IPS-NIHi11 (cell line): ENCODE measurements at regions not wholly inside any gene's neighbourhood (a gene's known extent, or its start where the extent isn't known, plus 50 kb on each side); places are given as distances from the start of the nearest gene placed in this dataset.
A peak's percentile ranks its signal among the peaks of the same experiment; 100 is the strongest.

Experiments used
- DNase-seq: peaks from one replicate; pipeline ENCODE4 v3.0.0; 2012; ENCODE audit warnings: mixed read lengths, low spot score

DNA sequence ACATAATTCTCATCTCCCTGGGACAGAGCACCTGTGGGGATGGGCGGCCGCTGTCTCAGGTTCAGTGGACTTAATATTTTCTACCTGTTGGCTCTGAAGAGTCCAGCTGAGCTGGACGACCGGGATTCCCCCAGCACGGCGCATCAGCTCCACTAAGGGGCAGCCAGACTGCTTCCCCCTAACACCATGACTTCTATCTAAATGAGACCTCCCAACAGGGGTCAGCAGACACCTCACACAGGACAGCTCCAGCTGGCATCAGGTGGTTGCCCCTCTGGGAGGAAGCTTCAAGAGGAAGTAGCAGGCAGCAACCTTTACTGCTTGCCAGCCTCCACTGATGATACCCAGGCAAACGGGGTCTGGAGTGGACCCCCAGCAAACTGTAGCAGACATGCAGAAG is 226.0 kb upstream of the DSEL start:
- DNase-seq: no peak

- DNase-seq: no peak
Measured at GRCh38 chr18:67735506-67735905, 219.0 kb upstream of the DSEL start.

GRCh38 chr18:67733088-67733487 is 216.6 kb upstream of the DSEL start:
- DNase-seq: no peak

- DNase-seq: no peak
Measured at GRCh38 chr18:67731851-67732250, 215.3 kb upstream of the DSEL start.

DNA sequence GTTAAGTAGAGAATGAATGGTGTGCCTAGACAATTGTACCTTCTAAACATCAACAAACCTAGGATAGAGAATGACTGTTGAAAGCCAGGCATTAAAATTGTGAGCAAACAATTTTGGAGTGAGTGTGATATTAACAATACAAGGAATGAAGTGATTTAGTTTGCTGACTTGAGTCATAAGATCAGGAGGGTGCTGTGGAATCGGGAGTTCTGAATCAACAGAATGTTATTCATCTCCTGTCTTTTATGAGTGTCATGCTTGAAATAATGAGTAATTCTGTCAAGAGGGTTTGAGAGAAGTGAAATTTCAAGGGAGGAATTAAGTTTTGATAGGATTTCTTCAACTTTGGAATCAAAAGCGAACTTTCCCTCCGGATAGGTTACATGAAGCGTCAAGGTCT is 214.4 kb upstream of the DSEL start:
- no peak for DNase-seq

- DNase-seq: no peak
Measured at GRCh38 chr18:67728364-67728763, 211.8 kb upstream of the DSEL start.

DNA sequence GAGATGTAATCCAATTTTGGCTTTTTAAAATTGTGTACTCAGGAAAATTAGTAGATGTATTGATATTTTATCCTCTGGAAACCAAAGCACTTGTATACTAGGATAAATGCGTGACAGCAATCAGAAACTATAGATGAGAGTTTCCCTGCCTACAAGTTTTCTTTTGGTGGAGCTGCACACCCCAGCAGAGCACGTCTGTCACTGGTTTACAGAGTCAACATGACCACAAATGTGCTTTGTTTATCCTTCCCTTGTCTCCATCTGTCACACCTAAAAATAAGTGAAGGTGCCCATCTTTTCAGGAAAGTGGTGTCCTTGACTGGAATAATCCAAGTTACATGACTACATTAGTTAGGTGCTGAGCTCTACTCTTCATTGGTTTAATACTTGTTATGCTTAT is 210.4 kb upstream of the DSEL start:
- DNase-seq: no peak

GRCh38 chr18:67717800-67718199 is 201.3 kb upstream of the DSEL start:
- no peak for DNase-seq

DNA sequence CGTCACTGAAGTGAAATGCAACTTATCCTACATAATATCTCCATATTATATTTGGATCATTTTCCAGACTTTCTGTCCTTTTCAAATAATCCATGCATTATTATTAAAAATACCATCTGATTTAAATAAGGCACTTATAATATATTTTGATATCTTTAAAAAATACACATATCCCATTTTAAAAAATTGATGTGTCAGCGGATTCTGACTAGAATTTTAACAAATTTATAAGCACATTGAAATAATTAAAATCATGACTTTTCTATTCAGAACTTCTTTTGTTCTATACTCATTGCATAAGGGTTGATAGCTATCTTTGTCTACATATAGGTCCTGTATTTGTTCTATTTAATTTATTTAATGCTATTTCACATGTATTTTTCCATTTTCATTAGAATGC is 199.0 kb upstream of the DSEL start:
- DNase-seq: no peak

GRCh38 chr18:67710639-67711038 is 194.1 kb upstream of the DSEL start:
- peak; percentile 13 for DNase-seq

DNA sequence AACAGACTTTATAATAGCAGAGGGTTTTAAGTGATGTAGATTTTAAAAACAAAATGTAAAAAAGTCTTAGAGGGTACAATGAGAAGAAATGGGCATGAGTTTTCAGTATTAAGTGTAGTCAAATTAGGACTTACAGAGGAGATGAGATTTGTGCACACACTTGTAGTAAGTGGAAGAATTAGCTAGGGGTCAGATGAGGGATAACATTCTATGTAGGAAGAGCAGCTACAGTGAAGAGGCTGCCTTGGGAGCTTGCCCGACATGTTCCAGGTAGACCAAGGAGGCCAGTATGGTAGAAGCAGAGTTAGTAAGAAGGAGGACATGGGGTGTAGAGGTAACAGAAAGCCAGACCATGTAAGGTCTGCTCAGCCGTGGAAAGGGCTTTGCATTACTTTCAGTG is 189.2 kb upstream of the DSEL start:
- peak; percentile 9 for DNase-seq

GRCh38 chr18:67695684-67696083 is 179.2 kb upstream of the DSEL start:
- DNase-seq: no peak

- no peak for DNase-seq
Measured at GRCh38 chr18:67694787-67695186, 178.3 kb upstream of the DSEL start.

- no peak for DNase-seq
Measured at GRCh38 chr18:67692811-67693210, 176.3 kb upstream of the DSEL start.

DNA sequence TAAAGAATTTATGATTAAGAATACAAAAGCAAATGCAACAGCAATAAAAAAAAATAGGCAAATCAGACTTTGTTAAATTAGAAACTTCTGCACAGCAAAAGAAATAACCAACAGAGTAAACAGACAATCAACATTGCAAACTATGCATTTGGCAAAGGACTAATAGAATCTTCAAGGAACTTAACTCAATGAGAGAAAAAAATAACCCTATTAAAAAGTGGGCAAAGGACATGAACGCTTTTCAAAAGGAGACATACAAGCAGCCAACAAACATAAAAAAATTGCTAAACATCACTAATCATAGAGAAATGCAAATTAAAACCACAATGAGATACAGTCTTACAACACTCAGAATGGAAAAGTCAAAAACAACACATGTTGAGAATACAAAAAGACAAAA is 166.0 kb upstream of the DSEL start:
- no peak for DNase-seq

DNA sequence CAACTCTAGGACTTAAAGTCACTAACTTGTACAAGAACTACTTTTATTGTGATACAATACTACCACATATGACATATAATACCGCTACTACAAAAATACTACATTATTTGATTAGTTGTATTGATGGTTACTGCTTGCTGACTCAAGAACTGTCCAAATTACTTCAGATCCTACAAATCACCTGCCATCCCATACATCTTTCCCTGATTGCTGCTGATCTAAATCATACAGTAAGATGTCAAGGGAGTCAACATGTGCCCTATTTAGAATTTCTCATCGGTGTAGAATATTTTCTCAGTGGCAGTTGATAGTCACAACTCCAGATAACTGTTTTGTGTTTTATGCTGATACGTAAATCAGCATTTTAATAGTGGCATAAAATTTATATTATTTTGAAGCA is 161.0 kb upstream of the DSEL start:
- no peak for DNase-seq

- DNase-seq: no peak
Measured at GRCh38 chr18:67672716-67673115, 156.2 kb upstream of the DSEL start.

GRCh38 chr18:67672155-67672554 is 155.6 kb upstream of the DSEL start:
- DNase-seq: no peak

- DNase-seq: no peak
Measured at GRCh38 chr18:67670024-67670543, 153.6 kb upstream of the DSEL start.

DNA sequence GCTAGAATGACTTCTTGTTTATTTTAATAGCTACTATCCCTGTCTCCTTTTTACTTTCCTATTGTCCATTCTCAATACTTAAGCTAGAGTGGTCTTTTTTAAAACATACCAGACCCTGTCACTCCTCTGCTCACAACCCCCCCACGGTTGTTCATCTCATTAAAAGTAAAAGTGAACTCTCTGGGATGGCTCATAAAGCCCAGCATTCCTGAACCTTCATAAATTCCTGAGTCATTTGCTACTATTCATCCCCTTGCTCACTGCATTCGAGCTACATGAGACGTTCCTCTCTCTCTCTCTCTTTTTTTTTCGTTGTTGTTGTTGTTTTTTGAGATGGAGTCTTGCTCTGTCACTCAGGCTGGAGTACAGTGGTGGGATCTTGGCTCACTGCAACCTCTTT is 148.7 kb upstream of the DSEL start:
- no peak for DNase-seq

- DNase-seq: no peak
Measured at GRCh38 chr18:67662996-67663395, 146.5 kb upstream of the DSEL start.

DNA sequence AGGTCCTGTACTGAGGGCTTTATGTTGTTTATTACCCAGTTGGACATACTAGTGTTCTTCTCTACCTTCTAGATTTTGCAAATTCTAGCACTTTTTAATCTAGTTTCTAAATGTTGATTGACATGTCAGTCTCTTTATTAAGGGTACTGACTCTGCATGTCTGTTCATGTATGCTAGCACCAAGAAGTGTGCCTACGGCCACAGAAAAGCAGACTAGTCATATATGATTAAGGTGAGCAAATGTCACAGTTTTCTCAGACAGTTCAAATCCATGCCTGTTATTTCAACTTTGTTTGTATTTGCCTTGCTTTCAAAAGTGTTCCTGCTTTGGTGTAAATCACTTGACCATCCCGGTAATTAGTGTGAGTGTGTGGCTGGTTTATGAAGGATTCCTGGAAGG is 145.0 kb upstream of the DSEL start:
- no peak for DNase-seq

DNA sequence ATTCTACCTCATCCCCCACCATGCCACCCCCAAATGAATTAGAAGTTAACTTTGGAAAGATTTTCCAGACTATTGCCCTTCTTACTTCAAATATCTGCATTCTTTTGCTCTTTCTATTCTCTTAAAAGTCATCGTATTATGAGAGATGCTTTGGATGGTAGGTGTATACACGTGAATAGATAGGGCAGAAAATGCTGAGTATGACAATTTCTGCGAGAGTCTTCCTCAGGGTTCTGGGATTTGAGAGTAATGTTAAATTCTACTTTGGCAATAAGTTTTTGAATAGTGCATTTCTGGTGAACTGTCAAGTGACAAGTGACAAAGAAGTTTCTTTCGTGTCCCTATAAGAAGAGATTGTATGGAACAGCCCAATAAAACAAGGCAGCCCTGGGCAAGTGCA is 137.6 kb upstream of the DSEL start:
- DNase-seq: no peak

- DNase-seq: no peak
Measured at GRCh38 chr18:67652288-67652687, 135.8 kb upstream of the DSEL start.

GRCh38 chr18:67651438-67651837 is 134.9 kb upstream of the DSEL start:
- DNase-seq: peak; percentile 17
